ENCODE measurements at regions not wholly inside any gene's neighbourhood (a gene's known extent, or its start where the extent isn't known, plus 50 kb on each side); places are given as distances from the start of the nearest gene placed in this dataset.

DNA sequence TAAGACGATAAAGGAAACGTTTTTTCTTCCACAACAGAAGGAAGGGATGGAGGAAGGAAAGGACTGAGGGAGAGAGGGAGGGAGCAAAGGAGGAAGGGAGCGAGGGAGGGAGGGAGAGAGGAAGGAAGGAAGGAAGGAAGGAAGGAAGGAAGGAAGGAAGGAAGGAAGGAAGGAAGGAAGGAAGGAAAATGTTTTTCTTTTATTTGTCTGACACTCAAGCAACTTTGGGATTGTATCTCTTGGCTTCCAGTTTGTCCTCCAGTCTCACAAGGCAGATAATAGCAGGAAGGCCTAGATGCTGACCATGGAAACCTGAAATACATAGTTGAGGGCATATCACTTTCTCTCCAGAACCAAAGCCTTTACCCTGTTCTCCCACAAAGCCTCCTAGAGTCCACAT lies 226.7 kb downstream of the ZNF674 start:
- Histone ChIP-seq H3K36me3 (no peaks in the 10 kb centered on the region), H3K27me3 (peaks cover 0 to 4% of the 10 kb centered on the region in 2 donors), H3K27ac (no peak overlapping the region), H3K4me3 (no peak overlapping the region), H3K4me1 (no peaks in the 10 kb centered on the region), H3K9me3 (no peaks in the 10 kb centered on the region)
- TF ChIP-seq POLR2A (IDR thresholded peaks at IDR 0.05): no peak
- TF ChIP-seq, protein P1, sequence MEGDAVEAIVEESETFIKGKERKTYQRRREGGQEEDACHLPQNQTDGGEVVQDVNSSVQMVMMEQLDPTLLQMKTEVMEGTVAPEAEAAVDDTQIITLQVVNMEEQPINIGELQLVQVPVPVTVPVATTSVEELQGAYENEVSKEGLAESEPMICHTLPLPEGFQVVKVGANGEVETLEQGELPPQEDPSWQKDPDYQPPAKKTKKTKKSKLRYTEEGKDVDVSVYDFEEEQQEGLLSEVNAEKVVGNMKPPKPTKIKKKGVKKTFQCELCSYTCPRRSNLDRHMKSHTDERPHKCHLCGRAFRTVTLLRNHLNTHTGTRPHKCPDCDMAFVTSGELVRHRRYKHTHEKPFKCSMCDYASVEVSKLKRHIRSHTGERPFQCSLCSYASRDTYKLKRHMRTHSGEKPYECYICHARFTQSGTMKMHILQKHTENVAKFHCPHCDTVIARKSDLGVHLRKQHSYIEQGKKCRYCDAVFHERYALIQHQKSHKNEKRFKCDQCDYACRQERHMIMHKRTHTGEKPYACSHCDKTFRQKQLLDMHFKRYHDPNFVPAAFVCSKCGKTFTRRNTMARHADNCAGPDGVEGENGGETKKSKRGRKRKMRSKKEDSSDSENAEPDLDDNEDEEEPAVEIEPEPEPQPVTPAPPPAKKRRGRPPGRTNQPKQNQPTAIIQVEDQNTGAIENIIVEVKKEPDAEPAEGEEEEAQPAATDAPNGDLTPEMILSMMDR (IDR thresholded peaks at IDR 0.05): no peak
- intact Hi-C loops (cut with DNase I; ENCODE audit: low total_unique reads): no loop called here
- DNase-seq: no peak

DNA sequence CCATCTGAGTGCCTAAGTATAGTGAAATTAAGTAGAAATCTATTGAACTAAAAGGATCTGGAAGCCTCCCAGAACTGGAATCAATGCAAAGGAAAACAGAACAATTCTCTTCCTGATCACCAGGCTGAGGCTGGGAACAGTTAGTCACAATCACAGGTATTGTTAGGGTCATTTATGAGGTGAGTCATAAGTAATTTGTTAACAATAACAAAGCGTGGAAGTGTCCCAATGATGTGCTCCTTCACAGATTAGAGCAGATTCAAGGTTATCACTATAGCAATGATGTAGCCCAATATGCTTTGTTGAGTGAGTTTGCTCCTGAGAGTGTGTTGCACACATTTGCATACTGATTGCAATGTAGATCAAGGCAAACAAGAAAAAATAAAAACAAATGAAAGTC lies 228.1 kb downstream of the ZNF674 start:
- intact Hi-C loops (cut with DNase I; ENCODE audit: low total_unique reads): no loop called here
- H3K27me3 ChIP-seq: peaks cover 0 to 4% of the 10 kb centered on the region in 2 donors
- H3K4me3 ChIP-seq: no peak overlapping the region
- H3K27ac ChIP-seq: no peak overlapping the region
- no peak for TF ChIP-seq POLR2A (IDR thresholded peaks at IDR 0.05)
- TF ChIP-seq, protein P1 (IDR thresholded peaks at IDR 0.05): no peak
- H3K36me3 ChIP-seq: no peaks in the 10 kb centered on the region
- no peak for DNase-seq
- H3K4me1 ChIP-seq: no peaks in the 10 kb centered on the region
- H3K9me3 ChIP-seq: no peaks in the 10 kb centered on the region

DNA sequence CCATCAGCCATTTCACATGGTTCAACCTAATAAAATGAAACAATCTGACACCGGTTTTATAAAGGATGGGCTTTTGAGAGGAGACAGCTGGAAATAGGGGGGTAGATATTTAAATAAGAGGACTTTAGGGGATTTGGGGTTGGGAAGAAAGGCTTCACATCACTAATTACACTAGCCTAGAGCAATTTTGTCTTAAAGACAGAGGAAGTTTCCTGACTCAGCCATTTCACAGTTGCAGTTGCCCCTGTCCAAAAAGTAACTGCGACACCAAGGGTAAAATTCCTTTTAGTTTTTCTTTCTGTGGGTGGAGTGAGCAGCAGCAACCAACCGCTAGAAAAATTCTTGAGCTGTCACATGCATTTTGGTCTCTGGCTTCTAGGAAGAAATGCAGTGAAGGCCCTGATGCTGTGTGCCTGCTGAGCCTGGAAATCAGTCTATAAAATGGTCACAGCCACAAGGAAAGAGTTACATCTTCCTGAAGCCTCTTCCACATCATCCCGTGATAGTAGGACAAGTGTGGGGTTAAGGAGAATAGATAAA lies 233.6 kb downstream of the ZNF674 start:
- H3K36me3 ChIP-seq: no peaks in the 10 kb centered on the region
- DNase-seq: no peak
- no peak overlapping the region for H3K4me3 ChIP-seq
- no peaks in the 10 kb centered on the region for H3K9me3 ChIP-seq
- intact Hi-C loops (cut with DNase I; ENCODE audit: low total_unique reads): no loop called here
- no peaks in the 10 kb centered on the region for H3K27me3 ChIP-seq
- no peak for TF ChIP-seq POLR2A (IDR thresholded peaks at IDR 0.05)
- TF ChIP-seq, protein P1 (IDR thresholded peaks at IDR 0.05): no peak
- no peaks in the 10 kb centered on the region for H3K4me1 ChIP-seq
- H3K27ac ChIP-seq: no peak overlapping the region

DNA sequence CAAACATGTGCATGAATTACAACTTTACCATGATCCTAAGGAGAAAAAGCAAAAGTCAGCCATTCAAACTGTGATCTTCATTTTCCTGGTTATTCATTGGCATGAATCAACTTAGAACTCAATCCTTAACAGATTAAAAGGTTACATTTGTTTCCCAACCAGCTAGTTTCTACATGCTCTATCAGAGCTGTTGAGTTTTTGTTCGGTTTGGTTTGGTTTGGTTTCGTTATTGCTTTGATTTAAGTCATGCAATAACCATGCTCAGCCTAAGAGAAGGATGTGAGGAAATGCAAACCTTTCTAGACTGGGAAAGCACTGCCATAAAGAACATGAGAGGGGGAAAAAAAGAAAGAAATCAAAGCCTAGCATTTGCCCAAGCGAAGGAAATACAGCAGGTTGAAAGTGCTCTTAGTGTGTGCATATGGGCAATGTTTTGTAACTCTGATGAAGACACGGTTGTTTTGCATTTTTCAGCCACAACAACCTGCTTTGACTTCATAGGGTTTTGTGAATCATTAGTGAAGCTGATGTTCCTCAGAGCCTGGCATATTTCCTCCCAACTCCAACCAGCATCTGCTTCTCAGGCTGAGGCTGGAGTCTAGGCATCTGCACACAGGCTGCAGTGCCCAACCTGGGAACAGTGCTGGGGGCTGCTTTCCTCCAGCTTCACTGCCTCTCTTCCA lies 234.3 kb downstream of the ZNF674 start:
- no peak for DNase-seq
- TF ChIP-seq, protein P1 (IDR thresholded peaks at IDR 0.05): no peak
- TF ChIP-seq POLR2A (IDR thresholded peaks at IDR 0.05): no peak
- H3K9me3 ChIP-seq: no peaks in the 10 kb centered on the region
- H3K4me3 ChIP-seq: no peak overlapping the region
- H3K27ac ChIP-seq: no peak overlapping the region
- intact Hi-C loops (cut with DNase I; ENCODE audit: low total_unique reads): no loop called here
- H3K27me3 ChIP-seq: no peaks in the 10 kb centered on the region
- H3K36me3 ChIP-seq: no peaks in the 10 kb centered on the region
- no peaks in the 10 kb centered on the region for H3K4me1 ChIP-seq

DNA sequence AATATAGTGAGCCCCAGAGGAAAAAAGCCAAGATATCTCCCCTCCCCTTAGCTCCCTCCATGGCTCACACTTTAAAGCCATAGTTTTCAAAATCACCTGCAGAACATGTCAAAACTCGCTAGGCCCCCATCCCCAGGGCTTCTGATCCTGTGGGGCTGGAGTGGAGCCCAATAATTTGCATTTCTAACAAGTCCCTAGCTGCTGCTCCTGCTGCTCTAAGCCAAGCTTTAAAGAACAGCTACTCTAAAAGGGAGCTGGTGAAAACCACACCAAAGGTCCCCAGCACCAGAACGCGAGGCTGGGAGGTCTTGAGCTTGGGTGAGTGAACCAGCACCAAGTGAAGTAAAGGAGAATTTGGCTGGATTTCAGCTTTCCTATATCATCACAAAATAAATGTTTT lies 237.1 kb downstream of the ZNF674 start:
- intact Hi-C loops (cut with DNase I; ENCODE audit: low total_unique reads): no loop called here
- H3K27me3 ChIP-seq: no peaks in the 10 kb centered on the region
- no peaks in the 10 kb centered on the region for H3K4me1 ChIP-seq
- DNase-seq: no peak
- H3K27ac ChIP-seq: no peak overlapping the region
- H3K9me3 ChIP-seq: no peaks in the 10 kb centered on the region
- H3K36me3 ChIP-seq: no peaks in the 10 kb centered on the region
- TF ChIP-seq POLR2A (IDR thresholded peaks at IDR 0.05): no peak
- TF ChIP-seq, protein P1 (IDR thresholded peaks at IDR 0.05): no peak
- no peak overlapping the region for H3K4me3 ChIP-seq
